Left kidney (tissue), 1 donor: ENCODE measurements at regions not wholly inside any gene's neighbourhood (a gene's known extent, or its start where the extent isn't known, plus 50 kb on each side); places are given as distances from the start of the nearest gene placed in this dataset.

ENCODE experiments used
- DNase-seq: peaks from one replicate; pipeline ENCODE4 v3.0.0-alpha.2; 2013

DNA sequence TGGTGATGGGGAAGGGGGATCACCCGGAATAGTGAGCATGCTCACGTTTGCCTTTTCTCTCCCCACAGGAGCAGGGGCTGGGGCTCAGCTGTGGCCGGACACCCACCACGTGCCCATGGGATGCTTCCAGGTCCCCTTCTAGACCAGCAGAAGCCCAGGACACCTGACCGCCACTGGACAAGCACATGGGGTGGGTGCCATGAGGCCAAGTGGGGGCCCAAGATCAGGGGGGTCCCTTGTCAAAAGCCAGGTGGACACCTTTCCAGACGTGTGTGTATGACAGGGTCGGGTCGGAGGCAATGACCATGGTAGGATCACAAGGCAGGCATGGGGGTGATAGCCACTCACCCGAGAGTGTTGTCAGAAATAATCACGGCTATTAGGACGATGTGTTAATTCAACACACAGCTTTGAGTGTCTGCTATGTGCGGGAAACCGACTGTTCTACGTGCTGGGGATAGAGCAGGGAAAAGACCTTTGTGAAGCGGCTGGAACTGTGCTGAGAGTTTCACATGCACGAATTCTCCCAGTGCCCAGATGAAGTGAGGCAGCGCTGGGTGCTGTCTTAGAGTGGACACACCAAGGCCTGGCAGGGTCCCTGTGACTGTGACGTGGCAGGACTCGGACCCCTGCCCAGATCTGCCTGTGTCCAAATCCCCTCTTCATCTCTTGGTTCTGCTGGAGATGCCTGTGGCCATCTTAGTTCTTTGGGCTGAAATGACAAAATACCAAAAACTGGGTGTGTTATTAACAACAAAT lies 244.7 kb downstream of the NDUFA10 start:
- DNase-seq: no peak

GRCh38 chr2:239779584-239779983 lies 245.6 kb downstream of the NDUFA10 start:
- DNase-seq: no peak

GRCh38 chr2:239778861-239779558 lies 246.1 kb downstream of the NDUFA10 start:
- DNase-seq: no peak

GRCh38 chr2:239778042-239778851 lies 246.9 kb downstream of the NDUFA10 start:
- no peak for DNase-seq

- DNase-seq: no peak
Observed at GRCh38 chr2:239777219-239777618, 247.9 kb downstream of the NDUFA10 start.

GRCh38 chr2:239776436-239777005 lies 248.6 kb downstream of the NDUFA10 start:
- DNase-seq: no peak

DNA sequence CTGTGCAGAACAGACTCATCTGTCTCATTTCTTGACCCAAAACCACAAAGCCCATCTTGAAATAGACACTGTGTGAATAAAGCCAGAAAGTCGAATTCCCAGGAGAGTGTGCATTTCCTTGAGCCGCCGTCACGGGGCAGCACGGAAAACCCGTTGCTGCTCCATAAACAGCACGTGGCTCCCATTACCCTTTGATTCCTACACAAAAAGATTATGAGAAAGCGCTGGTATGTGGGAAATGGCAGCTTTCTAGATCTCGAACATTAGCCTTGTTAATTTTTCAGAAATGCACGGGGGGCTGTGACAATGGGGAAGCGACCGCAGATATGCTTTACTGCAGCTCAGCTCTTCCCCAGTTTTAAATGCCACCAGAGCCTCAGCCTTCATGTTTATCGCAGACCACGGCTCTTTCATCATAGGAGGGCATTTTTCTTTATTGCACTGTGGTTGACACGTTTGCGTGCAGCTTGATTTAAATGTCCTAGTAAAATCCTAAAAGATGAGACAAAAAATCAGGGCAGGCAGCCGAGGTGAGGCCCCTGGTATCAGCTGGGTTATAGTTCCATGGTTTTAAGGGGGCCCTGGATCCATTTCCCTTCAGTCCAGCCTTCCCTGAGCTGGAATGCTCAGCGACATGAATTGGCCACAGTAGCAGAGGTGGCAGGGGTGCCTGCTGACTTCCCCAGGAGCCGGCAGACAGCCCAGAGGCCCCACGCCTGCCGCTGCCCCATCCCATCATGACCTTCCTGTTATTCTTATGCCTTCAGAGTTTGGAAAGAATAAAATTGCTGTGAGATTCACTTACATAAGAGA lies 249.3 kb downstream of the NDUFA10 start:
- no peak for DNase-seq

DNA sequence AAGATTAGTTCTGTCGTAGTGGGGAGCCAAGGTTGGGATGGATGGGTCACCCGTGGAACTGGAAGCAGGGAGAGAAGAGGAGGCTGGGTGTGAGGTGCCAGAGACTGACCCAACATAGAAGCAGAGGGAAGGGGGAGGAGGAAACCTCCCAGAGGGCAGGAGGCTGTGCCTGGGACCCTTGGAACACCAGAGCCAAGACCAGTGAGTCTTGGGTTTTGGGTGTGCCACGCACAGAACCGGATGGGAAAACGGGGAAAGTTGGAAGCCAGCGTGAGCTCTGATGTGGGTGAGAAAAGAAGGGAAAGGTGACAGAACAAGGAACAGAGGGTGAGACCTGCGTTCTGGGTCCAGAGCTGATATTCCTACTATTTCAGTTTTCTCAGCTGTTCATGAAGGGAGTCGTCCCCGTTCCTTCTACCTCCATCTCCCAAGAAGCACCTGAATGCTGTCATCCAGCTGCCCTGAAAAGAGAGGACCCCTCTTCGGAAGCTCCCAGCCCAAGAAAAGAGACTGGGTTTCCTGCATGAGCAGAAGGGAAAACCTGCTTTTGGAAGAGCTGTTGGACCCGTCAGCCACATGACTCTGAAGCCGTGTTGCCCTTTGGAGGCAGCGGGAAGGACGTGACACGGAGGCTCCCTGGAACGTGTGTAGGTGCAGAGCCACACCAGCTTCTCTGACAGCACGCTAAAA lies 250.1 kb downstream of the NDUFA10 start:
- no peak for DNase-seq

DNA sequence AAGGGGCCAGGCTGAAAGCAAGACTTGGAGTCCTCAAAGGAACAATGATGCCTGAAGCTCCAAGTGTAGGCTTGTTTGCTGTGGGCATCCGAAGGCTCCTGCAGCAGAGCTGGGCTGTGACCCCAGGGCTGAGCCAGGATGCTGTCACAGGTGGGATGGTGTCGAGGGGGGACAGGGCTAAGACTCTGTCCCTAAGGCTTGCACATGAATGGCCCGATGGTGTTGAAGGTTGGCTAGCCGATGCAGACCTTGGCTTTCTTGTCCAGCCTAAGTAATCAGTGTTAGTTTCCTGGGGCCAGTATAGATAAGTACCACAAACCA lies 251.0 kb downstream of the NDUFA10 start:
- DNase-seq: no peak

DNA sequence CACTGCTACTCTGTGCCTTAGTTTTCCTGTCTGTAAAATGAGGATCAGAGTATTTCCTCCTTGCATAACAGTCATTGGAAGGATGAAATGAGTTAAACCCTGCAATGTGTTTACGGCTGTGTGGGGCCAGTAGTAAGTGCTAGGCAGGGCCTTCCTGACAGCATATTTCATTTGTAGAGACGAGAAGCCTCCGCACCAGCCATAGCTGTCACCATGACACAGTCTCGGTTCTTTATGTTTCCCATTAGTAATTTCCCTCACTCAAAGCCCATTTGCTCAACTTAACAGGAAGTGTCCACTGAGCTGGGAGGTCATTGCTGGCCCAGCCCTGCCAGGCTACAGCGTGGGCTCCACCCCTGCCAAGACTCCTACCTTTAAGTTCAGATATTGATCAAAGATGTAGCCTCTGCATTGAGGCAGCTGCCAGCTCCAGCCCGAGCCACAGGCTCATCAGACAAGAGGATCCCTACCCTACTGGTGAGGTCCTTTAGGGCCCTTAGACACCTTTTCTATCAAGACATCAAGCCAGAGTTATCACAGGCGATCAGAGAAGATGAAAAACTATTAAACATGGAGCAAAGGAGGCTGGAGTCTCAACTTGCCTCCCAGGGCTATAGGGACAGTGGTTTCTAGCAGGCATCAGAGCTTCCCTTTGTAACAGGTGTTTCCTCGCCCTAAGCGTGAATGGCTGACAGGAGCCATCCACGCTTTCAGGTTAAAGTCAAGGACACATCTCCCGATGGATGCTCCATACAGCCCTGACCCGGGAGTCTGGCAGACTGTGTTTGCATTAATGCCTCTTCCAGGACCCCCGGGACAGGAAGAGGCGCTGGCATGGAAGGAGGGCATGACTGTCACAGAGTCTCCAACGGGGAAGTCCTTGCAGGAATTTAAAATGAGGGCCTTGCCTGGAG lies 251.7 kb downstream of the NDUFA10 start:
- DNase-seq: no peak

DNA sequence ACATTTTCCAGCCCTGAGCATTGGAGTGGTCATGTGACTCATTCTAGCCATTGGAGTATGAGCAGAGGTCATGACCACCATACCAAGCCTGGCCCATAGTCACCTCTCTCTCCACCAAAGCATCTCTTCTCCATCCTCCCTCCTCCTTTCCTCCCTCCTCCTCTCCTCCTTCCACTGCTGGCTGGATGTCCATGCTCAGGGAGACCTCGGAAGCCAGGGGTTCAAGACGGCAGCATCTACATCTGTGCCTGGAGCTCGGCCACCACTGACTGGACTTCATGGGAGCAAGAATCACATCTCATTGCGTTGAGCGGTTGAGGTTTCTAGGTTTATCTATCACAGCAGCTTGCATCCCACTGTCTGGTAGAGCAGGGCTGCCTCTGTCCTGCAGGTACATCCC lies 252.4 kb downstream of the NDUFA10 start:
- no peak for DNase-seq

DNA sequence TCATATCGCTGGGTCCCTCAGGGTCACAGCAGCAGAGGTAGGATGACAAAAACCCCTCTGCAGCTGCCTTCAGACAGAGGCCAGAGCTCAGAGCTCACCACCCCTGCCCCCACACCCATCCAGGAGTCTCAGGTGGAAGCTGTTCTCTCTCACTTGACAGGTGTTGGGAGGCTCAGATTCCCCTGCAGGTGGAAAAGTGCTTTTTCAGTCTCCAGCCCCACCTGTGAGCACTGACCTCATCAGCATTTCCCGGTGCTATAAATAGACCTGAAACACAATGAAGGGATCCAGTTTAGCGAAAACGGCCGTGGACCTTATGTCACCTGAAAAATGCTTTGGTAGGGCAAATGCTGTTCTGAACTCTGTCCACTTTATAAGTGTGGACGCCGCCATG lies 254.9 kb downstream of the NDUFA10 start:
- DNase-seq: peak; percentile 67

GRCh38 chr2:239769554-239770245 lies 255.4 kb downstream of the NDUFA10 start:
- peak; percentile 72 for DNase-seq

GRCh38 chr2:239768907-239769553 lies 256.1 kb downstream of the NDUFA10 start:
- no peak for DNase-seq

GRCh38 chr2:239768031-239768790 lies 256.9 kb downstream of the NDUFA10 start:
- no peak for DNase-seq

- DNase-seq: no peak
Observed at GRCh38 chr2:239767021-239767905, 257.9 kb downstream of the NDUFA10 start.

GRCh38 chr2:239765911-239766310 lies 259.2 kb downstream of the NDUFA10 start:
- DNase-seq: no peak
